AG09309 (cell line): ENCODE measurements at regions not wholly inside any gene's neighbourhood (a gene's known extent, or its start where the extent isn't known, plus 50 kb on each side); places are given as distances from the start of the nearest gene placed in this dataset.

Experiments
- DNase-seq: peaks from one replicate; pipeline ENCODE4 v3.0.0-alpha.2; 2010; ENCODE audit warnings: low read depth
- H3K4me3 ChIP-seq: 2 replicates; pipeline ENCODE4 v1.5.1; 2011; ENCODE audit warnings: mild to moderate bottlenecking, low read depth, low read length, moderate library complexity; ENCODE audit not compliant: control insufficient read depth
- TF ChIP-seq, protein P1 (sequence below): IDR thresholded peaks from 2 replicates; pipeline ENCODE4 v1.5.1; 2011; ENCODE audit warnings: mild to moderate bottlenecking, low read depth, low read length, inconsistent platforms; ENCODE audit not compliant: insufficient read depth, control insufficient read depth; ENCODE audit errors: missing control alignments

DNA sequence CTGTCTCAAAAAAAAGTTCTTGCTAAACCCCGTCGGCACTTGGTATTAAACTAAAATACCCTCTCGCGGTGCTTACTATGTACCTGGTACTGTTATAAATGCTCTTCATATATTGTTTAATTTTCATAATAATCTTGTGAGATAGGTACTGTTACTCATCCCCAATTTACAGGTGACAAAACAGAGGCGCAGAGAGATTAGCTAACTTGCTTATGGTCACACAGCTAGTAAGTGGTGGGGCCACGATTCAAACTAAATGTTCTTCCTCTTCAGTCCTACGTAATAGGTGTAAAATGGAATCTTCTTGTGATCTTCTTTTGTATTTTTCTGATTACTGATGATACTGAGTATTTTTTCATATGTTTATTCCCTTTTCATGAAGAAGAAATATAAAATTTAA is 51.3 kb downstream of the TET3 start:
- no peak overlapping the region for H3K4me3 ChIP-seq
- no peak for DNase-seq
- TF ChIP-seq, protein P1, sequence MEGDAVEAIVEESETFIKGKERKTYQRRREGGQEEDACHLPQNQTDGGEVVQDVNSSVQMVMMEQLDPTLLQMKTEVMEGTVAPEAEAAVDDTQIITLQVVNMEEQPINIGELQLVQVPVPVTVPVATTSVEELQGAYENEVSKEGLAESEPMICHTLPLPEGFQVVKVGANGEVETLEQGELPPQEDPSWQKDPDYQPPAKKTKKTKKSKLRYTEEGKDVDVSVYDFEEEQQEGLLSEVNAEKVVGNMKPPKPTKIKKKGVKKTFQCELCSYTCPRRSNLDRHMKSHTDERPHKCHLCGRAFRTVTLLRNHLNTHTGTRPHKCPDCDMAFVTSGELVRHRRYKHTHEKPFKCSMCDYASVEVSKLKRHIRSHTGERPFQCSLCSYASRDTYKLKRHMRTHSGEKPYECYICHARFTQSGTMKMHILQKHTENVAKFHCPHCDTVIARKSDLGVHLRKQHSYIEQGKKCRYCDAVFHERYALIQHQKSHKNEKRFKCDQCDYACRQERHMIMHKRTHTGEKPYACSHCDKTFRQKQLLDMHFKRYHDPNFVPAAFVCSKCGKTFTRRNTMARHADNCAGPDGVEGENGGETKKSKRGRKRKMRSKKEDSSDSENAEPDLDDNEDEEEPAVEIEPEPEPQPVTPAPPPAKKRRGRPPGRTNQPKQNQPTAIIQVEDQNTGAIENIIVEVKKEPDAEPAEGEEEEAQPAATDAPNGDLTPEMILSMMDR: no peak

GRCh38 chr2:74036450-74037195 is 51.9 kb downstream of the TET3 start:
- TF ChIP-seq, protein P1: no peak
- DNase-seq: no peak
- H3K4me3 ChIP-seq: no peak overlapping the region

- DNase-seq: no peak
- no peak overlapping the region for H3K4me3 ChIP-seq
- TF ChIP-seq, protein P1: no peak
Measured at GRCh38 chr2:74037379-74037860, 52.7 kb downstream of the TET3 start.

- no peak for DNase-seq
- no peak overlapping the region for H3K4me3 ChIP-seq
- TF ChIP-seq, protein P1: no peak
Measured at GRCh38 chr2:74039611-74040010, 54.9 kb downstream of the TET3 start.

DNA sequence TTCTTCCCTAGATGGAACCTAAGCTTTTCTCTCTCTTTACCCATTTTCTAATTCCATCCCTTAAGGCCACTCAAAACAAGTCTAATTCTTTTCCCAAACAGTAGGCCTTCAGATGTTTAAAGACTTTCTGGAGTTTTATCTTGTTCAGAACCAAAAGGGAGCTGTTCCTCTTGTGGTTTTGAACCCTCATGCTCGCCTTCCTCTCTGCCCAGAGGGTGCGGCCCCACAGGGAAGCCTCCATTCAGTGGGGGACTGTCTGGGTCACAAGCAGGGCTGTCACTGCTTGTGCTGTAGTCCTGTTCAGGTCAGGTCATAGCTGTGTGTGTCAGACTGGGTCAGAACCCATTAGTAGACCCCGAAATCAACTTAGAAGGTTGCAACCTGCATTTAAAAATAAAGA is 56.5 kb downstream of the TET3 start:
- DNase-seq: no peak
- TF ChIP-seq, protein P1: no peak
- no peak overlapping the region for H3K4me3 ChIP-seq

DNA sequence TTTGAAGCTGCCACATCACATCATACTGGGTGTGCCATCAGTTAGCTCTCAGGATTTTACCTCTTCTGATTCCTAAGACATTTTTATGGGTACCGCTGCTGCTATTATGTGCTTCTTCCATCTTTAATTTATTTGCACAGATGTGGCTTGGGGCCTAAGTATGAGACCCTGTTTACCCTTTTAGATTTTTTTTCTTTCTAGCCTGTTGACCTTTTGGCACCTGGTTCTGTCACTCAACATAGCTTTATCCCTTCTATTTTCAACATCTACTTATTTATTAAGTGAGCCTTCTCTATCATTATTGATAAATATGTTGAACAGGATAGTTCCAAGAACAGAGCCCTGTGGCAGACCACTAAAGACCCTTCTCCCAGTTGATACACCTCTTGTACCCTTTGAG is 57.0 kb downstream of the TET3 start:
- TF ChIP-seq, protein P1: no peak
- no peak for DNase-seq
- no peak overlapping the region for H3K4me3 ChIP-seq

DNA sequence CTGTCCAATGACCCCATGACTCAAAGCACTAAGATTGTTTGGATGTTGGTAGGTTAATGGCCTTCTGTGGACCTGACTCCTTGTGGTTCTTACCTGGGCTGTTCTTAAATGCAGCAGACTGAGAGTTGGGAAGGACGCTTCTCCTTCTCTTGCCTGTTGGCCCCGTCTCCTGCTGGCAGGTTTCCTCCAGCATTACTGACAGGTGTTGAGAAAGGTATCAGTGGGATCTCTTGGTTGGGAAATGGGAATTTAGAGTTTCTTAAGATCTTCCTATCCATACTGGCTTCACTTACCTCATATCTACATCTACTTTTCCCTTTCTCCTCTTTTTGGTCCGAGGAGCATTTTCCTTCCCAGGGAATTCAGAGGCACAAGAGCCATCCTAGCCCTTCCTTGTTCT is 57.9 kb downstream of the TET3 start:
- no peak overlapping the region for H3K4me3 ChIP-seq
- TF ChIP-seq, protein P1: no peak
- no peak for DNase-seq
